A673 (cell line): ENCODE measurements at regions not wholly inside any gene's neighbourhood (a gene's known extent, or its start where the extent isn't known, plus 50 kb on each side); places are given as distances from the start of the nearest gene placed in this dataset.

Experiments
- CTCF ChIP-seq: fragments of 300-800, 200-600 bp; sonication (generic); conservative IDR thresholded peaks from 2 replicates; pipeline ENCODE4 v1.5.1; 2017; ENCODE audit warnings: low read depth, mild to moderate bottlenecking, antibody characterized with exemption, low read length, moderate library complexity, mixed read lengths
- EZH2 ChIP-seq: fragments of 200-600 bp; sonication (generic); IDR thresholded peaks from 2 replicates; pipeline ENCODE4 v1.6.1; 2017; ENCODE audit warnings: borderline replicate concordance, low read depth, mild to moderate bottlenecking, mixed read lengths, antibody characterized with exemption, low read length; ENCODE audit not compliant: poor library complexity, severe bottlenecking

- no peak for TF ChIP-seq CTCF
- no peak for TF ChIP-seq EZH2
Observed at GRCh38 chrX:107547621-107548020, 80.7 kb upstream of the PRPS1 start.
